ENCODE measurements at regions not wholly inside any gene's neighbourhood (a gene's known extent, or its start where the extent isn't known, plus 50 kb on each side); places are given as distances from the start of the nearest gene placed in this dataset.

DNA sequence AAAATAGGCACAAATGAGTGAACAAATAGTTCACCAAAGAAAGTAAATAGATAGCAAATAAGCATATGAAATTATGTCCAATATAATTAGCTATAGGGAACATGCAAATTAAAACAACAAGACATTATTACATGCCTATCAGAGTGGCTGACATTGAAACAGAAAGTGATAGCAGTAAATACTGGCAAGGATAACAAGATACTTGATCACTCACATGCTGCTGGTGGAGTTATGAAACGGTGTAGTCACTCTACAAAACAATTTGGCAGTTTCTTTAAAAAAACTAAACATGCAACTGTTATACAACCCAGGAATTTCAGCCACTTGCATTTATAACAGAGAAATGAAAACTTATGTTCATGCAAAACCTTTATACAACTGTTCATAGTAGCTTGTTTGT is 439.2 kb upstream of the ACVR2A start:
- H3K4me1 Mint-ChIP-seq, result no peaks in the 10 kb centered on the region
- no peak overlapping the region for H3K27ac Mint-ChIP-seq
- no peak overlapping the region for H3K4me3 Mint-ChIP-seq
- H3K9me3 Mint-ChIP-seq, result no peaks in the 10 kb centered on the region
- H3K27me3 Mint-ChIP-seq, result peaks cover 2% of the 10 kb centered on the region
- no peaks in the 10 kb centered on the region for H3K36me3 Mint-ChIP-seq

DNA sequence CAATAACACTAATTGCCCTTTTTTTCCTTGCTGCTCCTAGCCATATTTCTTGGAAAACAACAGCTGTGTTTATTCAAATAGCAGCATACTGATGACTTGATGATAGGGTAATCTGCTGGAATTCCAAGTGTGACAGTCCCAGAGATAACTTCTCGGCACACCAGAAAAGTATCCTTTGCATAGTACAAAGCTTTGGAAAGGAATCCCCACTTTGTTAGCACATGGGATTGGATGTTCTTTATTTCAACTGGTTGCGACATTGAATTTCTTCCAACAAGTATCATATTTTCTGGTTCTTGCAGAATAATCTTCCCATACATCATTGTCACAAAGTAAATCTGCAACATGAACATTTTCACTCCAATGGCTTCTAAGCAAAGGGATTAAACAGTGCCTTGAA is 445.8 kb upstream of the ACVR2A start:
- Mint-ChIP-seq H3K36me3 (no peaks in the 10 kb centered on the region), H3K27ac (no peak overlapping the region), H3K9me3 (no peaks in the 10 kb centered on the region), H3K4me1 (no peaks in the 10 kb centered on the region), H3K27me3 (peaks cover 2% of the 10 kb centered on the region), H3K4me3 (no peak overlapping the region)

DNA sequence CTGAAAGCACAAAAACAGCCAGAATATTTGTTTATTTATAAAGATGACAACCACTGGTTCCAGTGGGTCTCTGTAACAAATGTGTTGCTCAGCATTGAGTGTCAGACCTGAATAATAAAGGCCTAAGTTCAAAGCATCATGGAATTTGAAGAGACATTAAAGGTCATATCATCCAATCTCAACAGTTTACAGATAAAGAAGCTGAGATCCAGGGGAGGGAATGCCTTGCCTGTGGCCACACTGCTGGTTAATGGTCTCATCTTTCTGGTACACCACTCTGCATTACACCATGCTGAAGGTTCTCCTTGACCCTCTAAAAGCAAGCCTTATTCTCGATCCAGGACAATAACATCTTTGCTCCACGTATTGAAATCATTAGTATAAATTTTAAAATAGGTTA is 446.5 kb upstream of the ACVR2A start:
- H3K9me3 Mint-ChIP-seq, result no peaks in the 10 kb centered on the region
- H3K36me3 Mint-ChIP-seq, result no peaks in the 10 kb centered on the region
- no peaks in the 10 kb centered on the region for H3K4me1 Mint-ChIP-seq
- peaks cover under 1% of the 10 kb centered on the region for H3K27me3 Mint-ChIP-seq
- H3K4me3 Mint-ChIP-seq, result no peak overlapping the region
- H3K27ac Mint-ChIP-seq, result no peak overlapping the region

DNA sequence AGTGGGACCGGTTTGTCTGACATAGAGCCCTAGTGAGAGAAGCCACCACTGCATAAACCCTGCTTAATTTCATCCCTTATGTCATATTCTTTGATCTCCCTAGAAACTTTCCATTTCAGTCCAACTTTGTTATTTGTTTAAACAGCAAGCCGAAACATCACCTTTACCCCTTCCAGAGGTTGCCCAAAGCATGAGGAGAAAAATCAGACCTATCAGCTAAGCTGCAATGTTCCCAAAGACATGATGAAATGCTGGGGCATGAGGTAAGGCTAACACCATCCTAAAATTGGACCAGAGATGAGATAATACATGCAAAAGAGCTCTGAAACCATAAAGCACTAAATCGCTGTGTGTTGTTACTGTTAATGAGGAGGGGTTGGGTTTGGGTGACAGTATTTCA is 447.9 kb upstream of the ACVR2A start:
- Mint-ChIP-seq H3K27ac (no peak overlapping the region), H3K36me3 (no peaks in the 10 kb centered on the region), H3K4me3 (no peak overlapping the region), H3K27me3 (no peaks in the 10 kb centered on the region), H3K9me3 (no peaks in the 10 kb centered on the region), H3K4me1 (no peaks in the 10 kb centered on the region)

DNA sequence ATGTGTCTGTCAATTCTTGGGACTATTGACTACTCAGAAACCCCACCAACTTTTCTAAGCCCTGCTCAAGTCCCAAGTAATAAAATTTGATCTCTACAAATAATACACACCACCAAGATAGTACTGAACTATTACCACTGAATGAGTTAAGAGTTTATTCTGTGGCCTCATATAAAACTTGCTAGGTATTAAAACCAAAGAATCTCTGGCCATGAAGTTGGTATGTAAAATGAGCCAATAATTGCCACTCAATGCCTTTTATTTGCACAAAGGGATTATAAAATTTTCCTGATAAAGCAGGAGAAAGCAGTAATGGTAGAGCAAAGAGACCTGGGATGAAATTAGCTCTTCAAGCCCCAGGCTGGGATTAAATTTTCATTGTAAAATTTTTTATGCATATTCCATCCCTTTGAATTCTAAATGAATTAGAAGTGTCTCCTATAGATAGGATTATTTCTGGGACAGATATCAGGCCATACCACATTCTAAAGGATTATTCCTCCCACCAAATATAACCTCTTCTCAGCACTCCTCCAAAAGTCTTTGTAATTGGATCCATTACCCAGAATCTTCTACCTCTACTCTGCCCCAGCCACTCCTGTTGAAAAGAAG is 450.5 kb upstream of the ACVR2A start:
- Mint-ChIP-seq H3K36me3 (no peaks in the 10 kb centered on the region), H3K27ac (no peak overlapping the region), H3K4me3 (no peak overlapping the region), H3K4me1 (no peaks in the 10 kb centered on the region), H3K9me3 (no peaks in the 10 kb centered on the region), H3K27me3 (no peaks in the 10 kb centered on the region)

DNA sequence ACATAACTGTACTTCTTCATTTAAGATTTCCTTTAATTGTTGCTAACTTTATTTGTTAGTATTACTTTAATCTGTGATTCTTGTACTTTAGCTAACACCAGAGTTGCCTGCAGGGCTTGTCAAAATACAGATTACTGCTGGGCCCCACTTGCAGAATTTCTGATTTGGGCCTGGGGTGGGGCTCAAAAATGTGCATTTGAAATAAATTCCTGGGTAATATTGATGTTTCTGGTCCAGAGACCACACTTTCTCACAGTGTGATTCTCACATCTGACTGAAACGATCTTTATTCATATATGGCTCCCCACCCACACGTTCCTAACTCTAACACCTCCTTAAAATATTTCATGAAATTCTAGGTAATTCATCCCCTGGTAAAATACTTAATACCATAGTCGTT is 452.6 kb upstream of the ACVR2A start:
- Mint-ChIP-seq H3K27ac (no peak overlapping the region), H3K36me3 (no peaks in the 10 kb centered on the region), H3K27me3 (peaks cover 2% of the 10 kb centered on the region), H3K4me1 (no peaks in the 10 kb centered on the region), H3K9me3 (no peaks in the 10 kb centered on the region), H3K4me3 (no peak overlapping the region)

DNA sequence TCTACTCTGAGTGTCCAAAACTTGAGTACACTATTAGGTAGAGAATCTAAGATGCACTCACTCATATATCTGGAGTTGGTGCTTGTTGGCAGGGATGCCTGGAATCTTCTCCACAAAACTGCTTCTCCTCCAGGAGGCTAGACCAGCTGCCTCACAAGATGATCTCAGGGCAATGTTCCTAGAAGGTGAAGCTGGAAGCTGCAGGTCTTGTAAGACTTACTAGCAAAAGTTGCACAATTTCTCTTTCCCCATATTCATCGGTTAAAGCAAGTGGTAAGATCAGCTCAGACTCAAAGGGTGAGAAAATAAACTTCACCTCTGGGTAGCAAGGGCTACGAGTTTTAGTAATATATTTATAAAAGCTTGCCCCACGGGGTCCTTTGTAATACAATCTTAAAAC is 454.4 kb upstream of the ACVR2A start:
- H3K27me3 Mint-ChIP-seq, result peaks cover 2% of the 10 kb centered on the region
- H3K27ac Mint-ChIP-seq, result no peak overlapping the region
- H3K4me1 Mint-ChIP-seq, result no peaks in the 10 kb centered on the region
- no peaks in the 10 kb centered on the region for H3K9me3 Mint-ChIP-seq
- H3K36me3 Mint-ChIP-seq, result no peaks in the 10 kb centered on the region
- no peak overlapping the region for H3K4me3 Mint-ChIP-seq

DNA sequence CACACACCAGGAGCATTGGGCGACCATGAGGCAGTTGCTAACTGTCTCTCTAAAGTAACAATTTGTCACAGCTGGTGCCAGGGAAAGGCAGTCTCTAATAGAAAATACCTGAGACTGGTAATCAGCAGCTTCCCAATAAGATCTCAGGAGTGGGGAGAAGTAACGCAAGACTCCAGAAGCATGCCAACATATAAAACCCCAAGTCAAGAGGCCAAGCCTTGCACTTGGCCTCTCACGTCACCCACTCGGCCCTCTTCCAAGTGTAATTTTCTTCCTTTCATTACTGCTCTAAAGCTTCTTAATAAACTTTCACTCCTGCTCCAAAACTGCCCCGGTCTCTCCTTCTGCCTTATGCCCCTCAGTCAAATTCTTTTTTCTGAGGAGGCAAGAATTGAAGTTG is 455.6 kb upstream of the ACVR2A start:
- H3K27ac Mint-ChIP-seq, result no peak overlapping the region
- H3K4me3 Mint-ChIP-seq, result no peak overlapping the region
- H3K36me3 Mint-ChIP-seq, result no peaks in the 10 kb centered on the region
- H3K4me1 Mint-ChIP-seq, result no peaks in the 10 kb centered on the region
- H3K27me3 Mint-ChIP-seq, result peaks cover 2% of the 10 kb centered on the region
- no peaks in the 10 kb centered on the region for H3K9me3 Mint-ChIP-seq

DNA sequence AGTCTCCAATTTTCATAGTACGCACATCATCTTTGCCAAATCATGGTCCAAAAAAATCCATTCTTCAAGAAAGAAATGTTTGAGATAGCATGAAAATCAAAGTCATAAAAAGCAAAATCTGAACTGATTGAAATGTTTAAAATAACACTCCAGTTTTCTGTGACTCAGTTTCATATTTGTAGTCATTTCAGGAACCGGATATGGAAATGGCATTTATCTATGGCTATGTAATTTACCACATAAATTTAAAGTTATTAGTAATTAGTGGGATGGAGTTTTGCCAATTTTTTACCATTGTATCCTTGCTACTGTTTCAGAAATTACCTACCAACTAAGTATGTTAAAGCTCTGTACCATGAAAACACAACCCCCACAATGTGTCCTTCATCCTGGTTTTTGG is 456.6 kb upstream of the ACVR2A start:
- no peaks in the 10 kb centered on the region for H3K9me3 Mint-ChIP-seq
- peaks cover 2% of the 10 kb centered on the region for H3K27me3 Mint-ChIP-seq
- no peak overlapping the region for H3K4me3 Mint-ChIP-seq
- no peak overlapping the region for H3K27ac Mint-ChIP-seq
- no peaks in the 10 kb centered on the region for H3K36me3 Mint-ChIP-seq
- no peaks in the 10 kb centered on the region for H3K4me1 Mint-ChIP-seq

DNA sequence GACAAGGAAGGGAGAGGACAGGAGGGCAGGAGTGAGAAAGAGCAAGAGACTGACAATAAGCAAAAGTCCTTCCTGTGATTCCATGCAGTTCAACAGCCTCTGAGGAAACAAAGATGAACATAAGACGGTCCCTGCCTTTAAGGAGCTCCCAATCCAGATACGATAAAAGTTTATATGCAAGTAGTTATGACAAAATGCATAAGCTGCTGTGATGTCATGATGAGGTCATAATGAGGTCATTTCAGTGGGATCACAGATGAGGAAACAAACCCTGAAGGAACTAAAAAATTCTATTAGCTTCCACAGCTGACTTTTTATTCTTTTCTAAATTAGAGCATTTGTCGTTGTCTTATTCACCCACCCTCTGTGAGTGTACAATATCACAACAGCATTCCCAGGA is 458.5 kb upstream of the ACVR2A start:
- H3K27ac Mint-ChIP-seq, result no peak overlapping the region
- no peaks in the 10 kb centered on the region for H3K4me1 Mint-ChIP-seq

DNA sequence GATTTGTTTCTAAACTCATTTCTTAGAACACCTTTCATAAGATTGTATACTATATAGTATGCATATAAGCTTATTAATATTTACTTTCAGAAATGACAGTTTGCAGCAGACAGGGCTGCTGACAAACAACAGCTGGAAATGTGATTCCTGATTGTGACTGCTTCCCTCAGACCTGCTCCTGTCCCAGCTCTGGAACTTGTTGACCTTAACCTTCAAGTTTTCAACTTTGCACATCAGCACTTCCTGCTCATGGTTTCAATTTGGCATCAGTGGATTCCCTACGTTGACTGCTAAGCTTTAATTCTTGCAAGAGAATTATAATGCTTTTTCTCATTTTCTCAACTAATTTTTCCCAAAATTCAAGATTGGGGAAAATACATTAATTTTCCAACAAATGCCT is 459.2 kb upstream of the ACVR2A start:
- Mint-ChIP-seq H3K4me1 (no peaks in the 10 kb centered on the region), H3K9me3 (no peaks in the 10 kb centered on the region), H3K27me3 (peaks cover 2% of the 10 kb centered on the region), H3K36me3 (no peaks in the 10 kb centered on the region), H3K27ac (no peak overlapping the region), H3K4me3 (no peak overlapping the region)

More for the DNA sequence above, 458.5 kb upstream of the ACVR2A start:
- Mint-ChIP-seq H3K27me3 (peaks cover 2% of the 10 kb centered on the region), H3K9me3 (no peaks in the 10 kb centered on the region), H3K4me3 (no peak overlapping the region), H3K36me3 (no peaks in the 10 kb centered on the region)

DNA sequence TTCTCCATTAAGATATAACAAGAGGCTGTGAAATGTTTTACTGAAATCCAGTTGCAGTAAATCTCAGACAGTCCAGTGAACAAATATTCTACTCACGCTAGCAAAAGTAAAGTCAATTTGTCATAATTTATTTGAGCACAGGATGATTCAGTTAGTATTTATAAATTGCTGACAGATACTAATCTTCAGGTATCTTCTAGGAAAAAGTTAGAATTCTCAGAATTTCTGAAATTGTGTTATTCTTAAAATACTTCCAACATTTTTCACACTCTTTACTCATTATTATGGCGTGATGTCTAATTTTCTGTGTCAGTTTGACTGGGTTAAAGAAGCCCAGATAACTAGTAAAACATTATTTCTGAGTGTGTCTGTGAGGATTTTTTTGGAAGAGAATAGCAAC is 460.2 kb upstream of the ACVR2A start:
- no peak overlapping the region for H3K4me3 Mint-ChIP-seq
- H3K36me3 Mint-ChIP-seq, result no peaks in the 10 kb centered on the region
- H3K9me3 Mint-ChIP-seq, result no peaks in the 10 kb centered on the region
- H3K4me1 Mint-ChIP-seq, result no peaks in the 10 kb centered on the region
- H3K27me3 Mint-ChIP-seq, result peaks cover 2% of the 10 kb centered on the region
- H3K27ac Mint-ChIP-seq, result no peak overlapping the region

DNA sequence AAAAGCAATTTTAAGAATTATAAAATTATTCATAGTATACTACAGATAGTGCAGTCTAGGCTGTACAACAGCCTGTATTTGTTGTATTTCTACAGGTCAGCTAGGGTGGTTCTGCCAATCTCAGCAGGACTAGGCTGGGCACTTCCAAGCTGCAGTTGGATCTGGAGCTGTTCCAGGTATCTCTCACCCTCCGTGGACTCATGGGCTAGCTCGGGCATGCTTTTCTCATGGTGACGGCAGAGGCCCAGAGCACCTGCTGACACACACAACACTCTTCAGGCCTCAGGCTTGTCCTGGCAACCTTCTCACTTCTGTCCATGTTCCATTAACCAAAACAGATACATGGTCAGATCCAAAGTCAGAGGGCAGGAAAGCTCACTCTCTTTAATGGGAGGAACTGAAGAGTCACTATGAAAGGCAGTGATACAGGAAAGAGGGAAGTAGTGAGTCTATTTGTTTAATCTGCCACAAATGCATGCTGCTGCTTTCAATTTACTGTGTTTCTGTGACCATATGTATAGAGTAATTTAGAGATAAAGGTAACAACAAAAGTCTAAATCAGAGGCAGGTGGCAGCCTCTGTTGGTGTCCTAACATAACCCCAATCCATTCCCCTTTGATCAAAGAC is 462.4 kb upstream of the ACVR2A start:
- Mint-ChIP-seq H3K9me3 (no peaks in the 10 kb centered on the region), H3K27ac (no peak overlapping the region), H3K36me3 (no peaks in the 10 kb centered on the region), H3K27me3 (no peaks in the 10 kb centered on the region), H3K4me1 (no peaks in the 10 kb centered on the region), H3K4me3 (no peak overlapping the region)

DNA sequence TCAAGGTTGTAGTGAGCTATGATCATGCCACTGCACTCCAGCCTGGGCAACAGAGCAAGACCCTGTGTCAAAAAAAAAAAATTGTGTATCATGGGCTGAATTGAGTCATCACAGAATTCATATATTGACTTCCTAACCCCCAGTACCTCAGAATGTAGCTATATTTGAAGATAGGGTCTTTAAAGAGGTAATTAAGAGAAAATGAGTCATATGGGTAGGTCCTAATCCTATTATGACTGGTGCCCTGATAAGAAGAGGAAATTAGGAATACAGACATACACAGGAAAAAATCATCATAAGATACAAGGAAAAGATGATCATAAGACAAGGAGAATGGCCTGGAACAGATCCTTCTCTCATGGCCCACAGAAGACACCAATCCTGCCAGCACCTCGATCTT is 466.4 kb upstream of the ACVR2A start:
- Mint-ChIP-seq H3K27me3 (no peaks in the 10 kb centered on the region), H3K9me3 (no peaks in the 10 kb centered on the region), H3K4me3 (no peak overlapping the region), H3K36me3 (no peaks in the 10 kb centered on the region), H3K4me1 (no peaks in the 10 kb centered on the region), H3K27ac (no peak overlapping the region)

DNA sequence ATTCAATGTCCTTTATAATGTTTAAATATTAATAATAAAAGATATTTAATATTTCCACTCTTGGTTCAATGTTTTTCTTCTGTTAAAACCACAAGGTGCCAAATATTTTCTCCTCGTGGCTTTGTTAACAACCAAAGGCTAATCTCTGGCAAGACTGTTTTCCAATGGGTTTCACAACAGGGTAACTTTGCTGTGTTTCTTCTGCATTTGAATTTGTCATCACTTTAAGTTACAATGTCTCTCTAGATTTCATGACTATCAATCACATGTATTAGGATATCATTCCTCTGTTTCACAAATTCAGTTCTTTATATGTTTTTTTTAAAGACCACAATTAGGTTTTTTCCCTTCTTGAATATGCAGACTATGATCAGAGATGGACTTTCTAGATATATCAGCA is 469.8 kb upstream of the ACVR2A start:
- Mint-ChIP-seq H3K36me3 (no peaks in the 10 kb centered on the region), H3K9me3 (no peaks in the 10 kb centered on the region), H3K4me3 (no peak overlapping the region), H3K27me3 (peaks cover 2% of the 10 kb centered on the region), H3K27ac (no peak overlapping the region), H3K4me1 (no peaks in the 10 kb centered on the region)

DNA sequence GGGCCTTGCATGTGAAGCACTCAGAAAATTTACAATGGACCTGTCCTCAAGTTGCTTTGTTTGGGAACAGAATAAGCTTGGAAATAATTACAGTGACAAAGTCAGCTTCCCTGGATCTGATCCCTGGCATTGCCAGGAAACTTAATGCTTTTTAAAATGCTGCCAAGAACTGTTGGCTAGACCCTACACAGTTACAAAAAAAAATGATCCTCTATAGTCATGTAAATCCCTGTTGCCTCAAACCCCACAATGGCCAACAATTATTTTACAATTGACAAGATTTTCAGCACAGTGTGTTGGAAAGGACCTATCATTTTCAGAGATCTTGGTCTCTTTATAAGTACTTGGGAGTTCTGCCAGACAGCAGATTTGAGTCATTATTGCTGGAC is 470.4 kb upstream of the ACVR2A start:
- H3K4me1 Mint-ChIP-seq, result no peaks in the 10 kb centered on the region
- H3K9me3 Mint-ChIP-seq, result no peaks in the 10 kb centered on the region
- no peaks in the 10 kb centered on the region for H3K36me3 Mint-ChIP-seq
- no peak overlapping the region for H3K4me3 Mint-ChIP-seq
- no peak overlapping the region for H3K27ac Mint-ChIP-seq
- H3K27me3 Mint-ChIP-seq, result peaks cover 2% of the 10 kb centered on the region

DNA sequence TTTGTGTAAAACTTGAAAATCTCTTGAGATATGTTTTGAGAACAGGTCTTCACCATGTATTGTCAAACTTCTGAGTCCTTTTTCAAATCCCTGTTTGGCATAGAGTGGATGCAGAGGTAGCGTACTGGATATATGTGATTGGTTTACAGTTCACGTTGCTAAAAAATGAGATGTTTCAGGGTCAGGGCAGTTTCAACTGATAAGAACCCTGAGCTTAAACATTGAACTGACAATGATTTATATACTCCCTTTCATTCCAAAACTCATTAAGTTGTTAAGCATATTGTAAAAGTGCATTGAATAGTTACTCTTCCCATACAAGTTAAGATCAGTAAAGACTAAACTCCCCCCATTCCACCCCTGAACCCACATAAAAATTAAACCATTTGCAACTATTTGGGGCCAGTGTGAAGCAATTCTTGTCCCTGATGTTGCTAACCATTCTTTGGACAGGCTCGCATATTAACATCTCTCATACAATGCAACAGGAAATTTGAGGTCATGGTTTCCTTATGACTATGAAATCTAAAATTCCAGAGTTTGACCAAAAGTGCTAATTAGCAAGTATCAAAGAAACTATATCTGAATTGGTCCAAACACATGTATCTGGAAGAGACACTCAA is 470.9 kb upstream of the ACVR2A start:
- H3K4me3 Mint-ChIP-seq, result no peak overlapping the region
- peaks cover 2% of the 10 kb centered on the region for H3K27me3 Mint-ChIP-seq
- H3K9me3 Mint-ChIP-seq, result no peaks in the 10 kb centered on the region
- H3K36me3 Mint-ChIP-seq, result no peaks in the 10 kb centered on the region
- H3K27ac Mint-ChIP-seq, result no peak overlapping the region
- H3K4me1 Mint-ChIP-seq, result no peaks in the 10 kb centered on the region

Data from activated naive CD4-positive, alpha-beta T cell treated with anti-CD3 and anti-CD28 coated beads, Interleukin-2, amount 50 U/mL, for 24 hours (primary cell).